Tibial nerve (tissue), 4 donors: ENCODE measurements at regions not wholly inside any gene's neighbourhood (a gene's known extent, or its start where the extent isn't known, plus 50 kb on each side); places are given as distances from the start of the nearest gene placed in this dataset.

Experiments
- EP300 ChIP-seq, 2 donors: sonication (generic); formaldehyde crosslinking; IDR thresholded peaks; one replicate each; pipeline ENCODE4 v1.6.1; 2017; ENCODE audit warnings: antibody characterized with exemption in 2 of 2, mild to moderate bottlenecking in 1 of 2
- POLR2A ChIP-seq, 2 donors: fragments of 450-650 bp; IDR thresholded peaks; one replicate each; pipeline ENCODE4 v1.6.1; 2017; ENCODE audit warnings: antibody characterized with exemption in 2 of 2, mild to moderate bottlenecking in 2 of 2, moderate library complexity in 2 of 2
- TF ChIP-seq, protein P1 (sequence below), 5 experiments: fragments of 200-600 bp in 3 of 5; fragments of 450-650 bp in 2 of 5; sonication (generic) in 3 of 5; IDR thresholded peaks; one replicate each; pipeline ENCODE4 v1.5.1; 2016 to 2019; ENCODE audit warnings: antibody characterized with exemption in 5 of 5, mild to moderate bottlenecking in 3 of 5, moderate library complexity in 2 of 5

GRCh38 chr1:82044536-82044935 is 243.8 kb downstream of the ADGRL2 start:
- TF ChIP-seq, protein P1, sequence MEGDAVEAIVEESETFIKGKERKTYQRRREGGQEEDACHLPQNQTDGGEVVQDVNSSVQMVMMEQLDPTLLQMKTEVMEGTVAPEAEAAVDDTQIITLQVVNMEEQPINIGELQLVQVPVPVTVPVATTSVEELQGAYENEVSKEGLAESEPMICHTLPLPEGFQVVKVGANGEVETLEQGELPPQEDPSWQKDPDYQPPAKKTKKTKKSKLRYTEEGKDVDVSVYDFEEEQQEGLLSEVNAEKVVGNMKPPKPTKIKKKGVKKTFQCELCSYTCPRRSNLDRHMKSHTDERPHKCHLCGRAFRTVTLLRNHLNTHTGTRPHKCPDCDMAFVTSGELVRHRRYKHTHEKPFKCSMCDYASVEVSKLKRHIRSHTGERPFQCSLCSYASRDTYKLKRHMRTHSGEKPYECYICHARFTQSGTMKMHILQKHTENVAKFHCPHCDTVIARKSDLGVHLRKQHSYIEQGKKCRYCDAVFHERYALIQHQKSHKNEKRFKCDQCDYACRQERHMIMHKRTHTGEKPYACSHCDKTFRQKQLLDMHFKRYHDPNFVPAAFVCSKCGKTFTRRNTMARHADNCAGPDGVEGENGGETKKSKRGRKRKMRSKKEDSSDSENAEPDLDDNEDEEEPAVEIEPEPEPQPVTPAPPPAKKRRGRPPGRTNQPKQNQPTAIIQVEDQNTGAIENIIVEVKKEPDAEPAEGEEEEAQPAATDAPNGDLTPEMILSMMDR (IDR thresholded peaks at IDR 0.05), result no peak
- no peak for TF ChIP-seq POLR2A (IDR thresholded peaks at IDR 0.05)
- TF ChIP-seq EP300 (IDR thresholded peaks at IDR 0.05), result no peak
